WTC11 (cell line): ENCODE measurements at regions not wholly inside any gene's neighbourhood (a gene's known extent, or its start where the extent isn't known, plus 50 kb on each side); places are given as distances from the start of the nearest gene placed in this dataset.

Source experiments
- CTCF ChIP-seq: fragments of 200-600 bp; IDR thresholded peaks from 2 replicates; pipeline ENCODE4 v1.8.0; 2022; ENCODE audit warnings: antibody characterized with exemption
- NR2C2 ChIP-seq: sonication (generic); formaldehyde crosslinking; IDR thresholded peaks from 2 replicates; pipeline ENCODE4 v1.8.0; 2022; ENCODE audit warnings: mild to moderate bottlenecking, missing genetic modification reagents
- ZNF423 ChIP-seq: fragments of 250-450 bp; sonication (Bioruptor Pico); IDR thresholded peaks from 2 replicates; pipeline ENCODE4 v2.1.2; 2022; ENCODE audit warnings: mild to moderate bottlenecking, moderate library complexity

GRCh38 chr10:78524342-78524741, 490.7 kb downstream of the RPS24 start:
- TF ChIP-seq CTCF, result no peak
- no peak for TF ChIP-seq ZNF423
- TF ChIP-seq NR2C2 (CRISPR knock-in tag), result no peak
